ENCODE measurements at regions not wholly inside any gene's neighbourhood (a gene's known extent, or its start where the extent isn't known, plus 50 kb on each side); places are given as distances from the start of the nearest gene placed in this dataset.

DNA sequence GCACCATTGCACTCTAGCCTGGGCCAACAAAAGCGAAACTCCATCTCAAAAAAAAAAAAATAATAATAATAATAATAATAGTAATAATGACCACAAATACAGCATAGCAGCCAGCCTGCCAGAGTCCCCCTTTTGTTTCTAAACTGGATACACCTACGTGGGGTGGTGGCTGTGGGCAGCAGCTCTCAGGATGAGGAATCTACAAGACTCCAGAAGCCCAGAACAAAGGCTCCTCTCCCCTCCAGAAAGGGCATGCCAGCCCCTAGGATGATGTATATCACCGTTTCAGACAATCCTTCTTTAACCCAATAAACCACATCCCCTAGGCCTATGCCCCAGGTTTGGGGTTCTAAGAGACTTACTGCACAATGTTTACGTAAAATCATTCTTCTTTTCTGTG, 155.9 kb downstream of the QRSL1 start:
- Histone ChIP-seq H3K4me1 (ENCODE audit: control insufficient read depth in 2 of 2, insufficient read depth in 2 of 2, low read length in 2 of 2) (peaks cover 11 to 17% of the 10 kb centered on the region in 2 donors), H3K79me2 (ENCODE audit: control insufficient read depth, insufficient read depth, low read length) (no peaks in the 10 kb centered on the region), H3K36me3 (replicated peaks in 1 of 2; ENCODE audit: control extremely low read depth in 1 of 2, control insufficient read depth in 1 of 2, extremely low read depth in 1 of 2, insufficient read depth in 2 of 2, low read length in 1 of 2) (no peaks in the 10 kb centered on the region), H3K4me3 (ENCODE audit: control extremely low read depth in 1 of 5, extremely low read depth in 1 of 5, insufficient read depth in 1 of 5, low read depth in 2 of 5, low read length in 4 of 5) (no peak overlapping the region), H3K4me2 (replicated peaks; ENCODE audit: low read depth, low read length, poor library complexity, severe bottlenecking) (no peak overlapping the region), H3K27ac (ENCODE audit: low read length in 2 of 2) (no peak overlapping the region), H3K9me3 (ENCODE audit: control extremely low read depth in 1 of 3, control insufficient read depth in 2 of 3, insufficient read depth in 1 of 3, low read length in 2 of 3) (peaks cover 0 to 13% (median 0%) of the 10 kb centered on the region in 3 donors), H2AFZ (ENCODE audit: insufficient read depth, low read depth, low read length, poor library complexity, severe bottlenecking) (no peak overlapping the region), H4K20me1 (ENCODE audit: control insufficient read depth, insufficient read depth, low read length, poor library complexity, severe bottlenecking) (no peaks in the 10 kb centered on the region), H3K9ac (ENCODE audit: low read length) (no peak overlapping the region), H3K27me3 (replicated peaks in 1 of 4; ENCODE audit: control extremely low read depth in 1 of 4, control insufficient read depth in 3 of 4, insufficient read depth in 4 of 4, low read length in 3 of 4) (no peaks in the 10 kb centered on the region)
- Mint-ChIP-seq H3K9me3 (ENCODE audit: insufficient read depth) (no peaks in the 10 kb centered on the region), H3K4me1 (peaks cover 20% of the 10 kb centered on the region), H3K27me3 (no peaks in the 10 kb centered on the region), H3K4me3 (no peak overlapping the region), H3K27ac (no peak overlapping the region)
- POLR2A ChIA-PET: interaction anchor here (0.6 kb wide), 1 partner anchor 160 kb away, joined by 8 read pairs; no protein-coding TSS in a partner anchor
- WGBS (ENCODE audit: insufficient coverage): 49% methylated on average over 3 of the region's 4 CpGs
- no peak for ATAC-seq (ENCODE audit: low read depth)
- TF ChIP-seq, protein P1, sequence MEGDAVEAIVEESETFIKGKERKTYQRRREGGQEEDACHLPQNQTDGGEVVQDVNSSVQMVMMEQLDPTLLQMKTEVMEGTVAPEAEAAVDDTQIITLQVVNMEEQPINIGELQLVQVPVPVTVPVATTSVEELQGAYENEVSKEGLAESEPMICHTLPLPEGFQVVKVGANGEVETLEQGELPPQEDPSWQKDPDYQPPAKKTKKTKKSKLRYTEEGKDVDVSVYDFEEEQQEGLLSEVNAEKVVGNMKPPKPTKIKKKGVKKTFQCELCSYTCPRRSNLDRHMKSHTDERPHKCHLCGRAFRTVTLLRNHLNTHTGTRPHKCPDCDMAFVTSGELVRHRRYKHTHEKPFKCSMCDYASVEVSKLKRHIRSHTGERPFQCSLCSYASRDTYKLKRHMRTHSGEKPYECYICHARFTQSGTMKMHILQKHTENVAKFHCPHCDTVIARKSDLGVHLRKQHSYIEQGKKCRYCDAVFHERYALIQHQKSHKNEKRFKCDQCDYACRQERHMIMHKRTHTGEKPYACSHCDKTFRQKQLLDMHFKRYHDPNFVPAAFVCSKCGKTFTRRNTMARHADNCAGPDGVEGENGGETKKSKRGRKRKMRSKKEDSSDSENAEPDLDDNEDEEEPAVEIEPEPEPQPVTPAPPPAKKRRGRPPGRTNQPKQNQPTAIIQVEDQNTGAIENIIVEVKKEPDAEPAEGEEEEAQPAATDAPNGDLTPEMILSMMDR (IDR thresholded peaks at IDR 0.05): no peak
- no peak for TF ChIP-seq EZH2 (IDR thresholded peaks at IDR 0.05; ENCODE audit: borderline replicate concordance, insufficient read depth, low read depth, low read length, poor library complexity, severe bottlenecking)
- CTCF ChIA-PET: interaction anchor here (1.0 kb wide), 1 partner anchor 97 kb away, joined by 3 read pairs; no protein-coding TSS in a partner anchor
- intact Hi-C loops (cut with micrococcal nuclease): no loop called here
- no peak for DNase-seq

GRCh38 chr6:106783640-106784566, 154.5 kb downstream of the QRSL1 start:
- TF ChIP-seq, protein P1 (IDR thresholded peaks at IDR 0.05): no peak
- TF ChIP-seq EZH2 (IDR thresholded peaks at IDR 0.05; ENCODE audit: borderline replicate concordance, insufficient read depth, low read depth, low read length, poor library complexity, severe bottlenecking): no peak
- ATAC-seq (ENCODE audit: low read depth) (no peak), DNase-seq (no peak)
- Histone ChIP-seq H3K9ac (ENCODE audit: low read length) (no peak overlapping the region), H4K20me1 (ENCODE audit: control insufficient read depth, insufficient read depth, low read length, poor library complexity, severe bottlenecking) (no peaks in the 10 kb centered on the region), H3K4me2 (replicated peaks; ENCODE audit: low read depth, low read length, poor library complexity, severe bottlenecking) (no peak overlapping the region), H3K27me3 (replicated peaks in 1 of 4; ENCODE audit: control extremely low read depth in 1 of 4, control insufficient read depth in 3 of 4, insufficient read depth in 4 of 4, low read length in 3 of 4) (no peaks in the 10 kb centered on the region), H3K4me1 (ENCODE audit: control insufficient read depth in 2 of 2, insufficient read depth in 2 of 2, low read length in 2 of 2) (peaks cover 0 to 4% of the 10 kb centered on the region in 2 donors), H3K36me3 (replicated peaks in 1 of 2; ENCODE audit: control extremely low read depth in 1 of 2, control insufficient read depth in 1 of 2, extremely low read depth in 1 of 2, insufficient read depth in 2 of 2, low read length in 1 of 2) (no peaks in the 10 kb centered on the region), H3K27ac (ENCODE audit: low read length in 2 of 2) (no peak overlapping the region), H3K4me3 (ENCODE audit: control extremely low read depth in 1 of 5, extremely low read depth in 1 of 5, insufficient read depth in 1 of 5, low read depth in 2 of 5, low read length in 4 of 5) (no peak overlapping the region), H2AFZ (ENCODE audit: insufficient read depth, low read depth, low read length, poor library complexity, severe bottlenecking) (no peak overlapping the region), H3K79me2 (ENCODE audit: control insufficient read depth, insufficient read depth, low read length) (no peaks in the 10 kb centered on the region), H3K9me3 (ENCODE audit: control extremely low read depth in 1 of 3, control insufficient read depth in 2 of 3, insufficient read depth in 1 of 3, low read length in 2 of 3) (peaks cover 0 to 17% (median 5%) of the 10 kb centered on the region in 3 donors)
- Mint-ChIP-seq H3K27me3 (no peaks in the 10 kb centered on the region), H3K4me3 (no peak overlapping the region), H3K27ac (no peak overlapping the region), H3K4me1 (peaks cover 8% of the 10 kb centered on the region), H3K9me3 (ENCODE audit: insufficient read depth) (peaks cover 7% of the 10 kb centered on the region)
- ChIA-PET POLR2A (no interaction called here), CTCF (no interaction called here)
- 100% methylated on average over 1 of the region's 3 CpGs for WGBS (ENCODE audit: insufficient coverage)
- intact Hi-C loops (cut with micrococcal nuclease): no loop called here
